ENCODE measurements at regions not wholly inside any gene's neighbourhood (a gene's known extent, or its start where the extent isn't known, plus 50 kb on each side); places are given as distances from the start of the nearest gene placed in this dataset.
"Not testable (repeated sequence)": the region's sequence is repeated elsewhere in the genome, so short reads cannot be mapped to it uniquely, and the experiment has no call there.

DNA sequence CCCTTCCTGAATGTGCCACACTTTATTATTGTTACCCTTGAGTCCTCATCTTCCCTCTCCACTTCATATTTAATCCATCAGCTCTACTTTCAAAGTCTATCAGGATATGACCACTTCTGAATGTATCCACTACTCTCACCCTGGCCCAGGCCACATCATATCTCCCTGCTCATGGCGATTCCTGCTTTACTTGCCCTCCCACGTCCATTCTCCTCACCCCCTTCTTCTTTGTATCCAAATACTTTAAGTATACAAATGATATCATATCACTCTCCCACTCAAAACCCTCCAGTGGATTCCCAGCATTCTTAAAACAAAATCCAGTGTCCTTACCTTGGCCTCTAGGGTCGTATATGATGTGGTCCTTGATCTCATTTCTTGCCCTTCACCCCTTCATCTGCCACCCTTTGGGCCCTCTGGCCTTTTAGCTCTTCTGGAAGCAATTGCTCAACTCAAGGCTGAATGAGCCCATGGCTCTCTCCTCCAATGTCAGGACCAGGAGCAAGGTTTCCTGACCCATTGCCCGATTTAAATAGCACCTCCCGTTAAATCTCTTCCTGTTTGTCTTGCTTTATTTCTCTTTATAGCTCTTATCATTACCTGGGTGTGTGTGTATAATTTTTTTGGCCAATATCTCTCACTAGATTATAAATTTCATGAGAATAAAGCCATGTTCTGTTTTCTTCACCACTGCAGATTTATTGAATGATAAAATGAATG lies 205.9 kb upstream of the ECI2 start:
- no peak overlapping the region for H3K27ac ChIP-seq
- no peaks in the 10 kb centered on the region for H3K27me3 ChIP-seq
- TF ChIP-seq EP300 (IDR thresholded peaks at IDR 0.05) (no peak), POLR2AphosphoS5 (IDR thresholded peaks at IDR 0.05) (no peak), POLR2A (IDR thresholded peaks at IDR 0.05) (no peak)
- TF ChIP-seq, protein P1, sequence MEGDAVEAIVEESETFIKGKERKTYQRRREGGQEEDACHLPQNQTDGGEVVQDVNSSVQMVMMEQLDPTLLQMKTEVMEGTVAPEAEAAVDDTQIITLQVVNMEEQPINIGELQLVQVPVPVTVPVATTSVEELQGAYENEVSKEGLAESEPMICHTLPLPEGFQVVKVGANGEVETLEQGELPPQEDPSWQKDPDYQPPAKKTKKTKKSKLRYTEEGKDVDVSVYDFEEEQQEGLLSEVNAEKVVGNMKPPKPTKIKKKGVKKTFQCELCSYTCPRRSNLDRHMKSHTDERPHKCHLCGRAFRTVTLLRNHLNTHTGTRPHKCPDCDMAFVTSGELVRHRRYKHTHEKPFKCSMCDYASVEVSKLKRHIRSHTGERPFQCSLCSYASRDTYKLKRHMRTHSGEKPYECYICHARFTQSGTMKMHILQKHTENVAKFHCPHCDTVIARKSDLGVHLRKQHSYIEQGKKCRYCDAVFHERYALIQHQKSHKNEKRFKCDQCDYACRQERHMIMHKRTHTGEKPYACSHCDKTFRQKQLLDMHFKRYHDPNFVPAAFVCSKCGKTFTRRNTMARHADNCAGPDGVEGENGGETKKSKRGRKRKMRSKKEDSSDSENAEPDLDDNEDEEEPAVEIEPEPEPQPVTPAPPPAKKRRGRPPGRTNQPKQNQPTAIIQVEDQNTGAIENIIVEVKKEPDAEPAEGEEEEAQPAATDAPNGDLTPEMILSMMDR (IDR thresholded peaks at IDR 0.05) = no peak
- DNase-seq = no peak
- intact Hi-C loops (cut with DNase I) = no loop called here
- H3K9me3 ChIP-seq = no peaks in the 10 kb centered on the region
- peaks cover 0 to 12% (median 2%) of the 10 kb centered on the region in 4 donors for H3K4me1 ChIP-seq
- H3K36me3 ChIP-seq = no peaks in the 10 kb centered on the region
- WGBS, 2 donors = 27 to 77% methylated on average over 5 of the region's 5 CpGs
- no peak overlapping the region for H3K4me3 ChIP-seq

DNA sequence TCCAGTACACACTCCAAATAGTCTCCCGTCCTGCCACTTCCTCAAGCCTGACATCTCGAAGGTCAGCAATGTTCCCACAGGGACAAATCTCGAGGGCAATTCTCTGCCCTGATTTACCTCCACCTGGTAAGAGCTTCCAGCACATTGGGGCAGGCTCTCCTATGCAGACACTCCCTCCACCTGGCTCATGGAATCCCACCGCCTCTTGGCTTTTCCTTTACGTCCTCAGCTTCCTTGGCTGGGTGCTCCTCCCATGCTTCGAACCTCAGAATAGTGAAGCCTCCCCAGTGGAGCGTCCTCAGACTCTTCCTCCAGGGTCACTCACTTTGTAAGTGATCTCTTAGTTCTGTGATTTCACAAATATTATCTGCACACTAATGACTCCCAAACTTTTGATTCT lies 205.2 kb upstream of the ECI2 start:
- WGBS, 2 donors = 92 to 93% methylated on average over 7 of the region's 7 CpGs
- Histone ChIP-seq H3K4me1 (peaks cover 0 to 12% (median 2%) of the 10 kb centered on the region in 4 donors), H3K27ac (no peak overlapping the region), H3K27me3 (no peaks in the 10 kb centered on the region), H3K9me3 (no peaks in the 10 kb centered on the region), H3K4me3 (no peak overlapping the region), H3K36me3 (no peaks in the 10 kb centered on the region)
- intact Hi-C loops (cut with DNase I) = no loop called here
- TF ChIP-seq EP300 (IDR thresholded peaks at IDR 0.05) (no peak), POLR2AphosphoS5 (IDR thresholded peaks at IDR 0.05) (no peak), POLR2A (IDR thresholded peaks at IDR 0.05) (no peak)
- TF ChIP-seq, protein P1 (IDR thresholded peaks at IDR 0.05) = no peak
- no peak for DNase-seq

DNA sequence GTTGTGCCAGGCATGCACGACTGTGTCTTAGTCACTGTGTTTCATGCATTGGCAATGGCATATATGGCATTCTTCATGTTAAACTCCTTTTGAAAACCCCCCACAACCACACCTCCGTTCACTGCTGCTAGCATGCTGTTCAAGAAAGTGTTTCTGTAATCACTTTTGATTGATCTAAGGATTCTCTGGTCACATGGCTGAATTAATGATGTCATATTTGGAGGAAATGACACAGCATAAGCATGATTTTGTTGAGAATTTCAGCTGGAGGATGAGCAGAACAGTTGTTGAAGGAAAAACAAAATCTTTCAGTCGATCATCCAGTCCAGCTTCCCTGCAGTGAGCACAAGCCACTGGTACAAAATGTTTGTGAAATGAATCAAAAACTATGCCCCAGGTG lies 203.5 kb upstream of the ECI2 start:
- DNase-seq = no peak
- Histone ChIP-seq H3K27ac (no peak overlapping the region), H3K36me3 (no peaks in the 10 kb centered on the region), H3K4me1 (peaks cover 0 to 12% (median 2%) of the 10 kb centered on the region in 4 donors), H3K4me3 (no peak overlapping the region), H3K27me3 (no peaks in the 10 kb centered on the region), H3K9me3 (no peaks in the 10 kb centered on the region)
- no peak for TF ChIP-seq EP300 (IDR thresholded peaks at IDR 0.05)
- TF ChIP-seq POLR2AphosphoS5 (IDR thresholded peaks at IDR 0.05) = no peak
- TF ChIP-seq, protein P1 (IDR thresholded peaks at IDR 0.05) = no peak
- TF ChIP-seq POLR2A (IDR thresholded peaks at IDR 0.05) = no peak
- intact Hi-C loops (cut with DNase I) = no loop called here
- 93 to 94% methylated on average over 3 of the region's 3 CpGs for WGBS, 2 donors

DNA sequence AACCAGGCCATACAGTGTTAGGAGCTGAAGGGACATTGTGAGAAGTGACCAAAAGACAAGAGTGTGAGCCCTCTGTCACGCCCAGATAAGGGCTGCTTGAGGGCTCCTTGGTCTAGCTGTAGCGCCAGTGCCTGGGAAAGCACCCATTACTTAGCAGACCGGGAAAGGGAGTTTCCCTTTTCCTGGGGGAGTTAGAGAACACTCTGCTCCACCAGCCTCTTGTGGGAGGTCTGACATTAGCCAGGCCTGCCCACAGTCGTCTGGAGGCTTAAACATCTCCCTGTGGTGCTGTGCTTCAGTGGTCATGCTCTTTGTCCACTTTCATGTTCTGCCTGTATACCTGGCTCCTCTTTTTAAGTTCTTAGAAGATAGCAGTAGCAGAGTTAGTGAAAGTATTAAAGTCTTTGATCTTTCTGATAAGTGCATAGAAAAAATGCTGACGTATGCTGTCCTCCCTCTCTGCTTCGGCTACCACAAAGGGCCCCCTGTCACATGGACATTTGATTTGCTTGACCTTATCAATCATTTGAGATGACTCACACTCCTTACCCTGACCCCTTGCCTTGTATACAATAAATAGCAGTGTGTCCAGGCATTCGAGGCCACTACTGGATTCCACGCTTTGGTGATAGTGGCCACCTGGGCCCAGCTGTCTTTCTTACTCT lies 201.5 kb upstream of the ECI2 start:
- 73 to 83% methylated on average over 8 of the region's 8 CpGs for WGBS, 2 donors
- H3K27ac ChIP-seq = peak overlapping the region in 3 of 4 donors; percentile 22 to 69 (median 59)
- TF ChIP-seq POLR2A (IDR thresholded peaks at IDR 0.05) = no peak
- TF ChIP-seq POLR2AphosphoS5 (IDR thresholded peaks at IDR 0.05) = peak; percentile 40 to 90 (median 84)
- peak in 3 of 4 donors; percentile 58 to 82 (median 69) for TF ChIP-seq EP300 (IDR thresholded peaks at IDR 0.05)
- intact Hi-C loops (cut with DNase I) = no loop called here
- H3K9me3 ChIP-seq = no peaks in the 10 kb centered on the region
- H3K4me1 ChIP-seq = peaks cover 0 to 12% (median 2%) of the 10 kb centered on the region in 4 donors
- H3K4me3 ChIP-seq = no peak overlapping the region
- peak; percentile 77 for DNase-seq
- no peaks in the 10 kb centered on the region for H3K36me3 ChIP-seq
- H3K27me3 ChIP-seq = no peaks in the 10 kb centered on the region

DNA sequence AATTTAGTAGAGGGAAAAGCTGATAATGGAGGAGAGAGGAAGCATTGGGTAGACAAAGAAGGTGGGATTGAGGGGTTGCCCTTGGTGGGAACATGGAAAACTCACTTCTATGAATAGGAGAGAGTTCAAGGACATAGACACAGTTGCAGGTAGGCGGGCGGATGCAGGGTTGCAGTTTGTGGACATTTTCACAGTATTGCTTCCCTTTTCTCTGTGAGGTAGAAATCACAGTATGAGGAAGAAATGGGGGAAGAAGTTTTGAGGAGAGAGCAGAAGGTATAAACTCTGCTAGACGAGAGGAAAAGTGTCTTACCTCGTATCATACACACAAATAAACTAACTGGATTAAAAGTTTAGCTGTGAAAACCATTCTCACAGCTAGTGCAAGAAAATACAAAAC lies 200.7 kb upstream of the ECI2 start:
- Histone ChIP-seq H3K9me3 (no peaks in the 10 kb centered on the region), H3K27me3 (no peaks in the 10 kb centered on the region), H3K4me1 (peaks cover 0 to 12% (median 2%) of the 10 kb centered on the region in 4 donors), H3K4me3 (no peak overlapping the region), H3K36me3 (no peaks in the 10 kb centered on the region), H3K27ac (peak overlapping the region in 2 of 4 donors; percentile 59 to 69)
- 69 to 82% methylated on average over 4 of the region's 4 CpGs for WGBS, 2 donors
- intact Hi-C loops (cut with DNase I) = no loop called here
- no peak for DNase-seq
- TF ChIP-seq EP300 (IDR thresholded peaks at IDR 0.05) = no peak
- TF ChIP-seq POLR2A (IDR thresholded peaks at IDR 0.05) = no peak
- TF ChIP-seq, protein P1 (IDR thresholded peaks at IDR 0.05) = no peak
- TF ChIP-seq POLR2AphosphoS5 (IDR thresholded peaks at IDR 0.05) = no peak

DNA sequence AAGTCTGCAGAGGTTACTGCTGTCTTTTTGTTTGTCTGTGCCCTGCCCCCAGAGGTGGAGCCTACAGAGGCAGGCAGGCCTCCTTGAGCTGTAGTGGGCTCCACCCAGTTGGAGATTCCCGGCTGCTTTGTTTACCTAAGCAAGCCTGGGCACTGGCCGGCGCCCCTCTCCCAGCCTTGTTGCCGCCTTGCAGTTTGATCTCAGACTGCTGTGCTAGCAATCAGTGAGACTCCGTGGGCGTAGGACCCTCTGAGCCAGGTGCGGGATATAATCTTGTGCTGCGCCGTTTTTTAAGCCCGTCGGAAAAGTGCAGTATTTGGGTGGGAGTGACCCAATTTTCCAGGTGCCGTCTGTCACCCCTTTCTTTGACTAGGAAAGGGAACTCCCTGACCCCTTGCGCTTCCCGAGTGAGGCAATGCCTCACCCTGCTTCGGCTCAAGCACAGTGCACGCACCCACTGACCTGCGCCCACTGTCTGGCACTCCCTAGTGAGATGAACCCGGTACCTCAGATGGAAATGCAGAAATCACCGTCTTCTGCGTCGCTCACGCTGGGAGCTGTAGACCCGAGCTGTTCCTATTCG lies 198.9 kb upstream of the ECI2 start:
- H3K36me3 ChIP-seq; intact Hi-C loops (cut with DNase I); H3K4me3 ChIP-seq; DNase-seq; H3K27ac ChIP-seq; H3K9me3 ChIP-seq; H3K27me3 ChIP-seq: not testable (repeated sequence)
- 18 to 66% methylated on average over 24 of the region's 24 CpGs for WGBS, 2 donors
- peaks cover 0 to 12% (median 2%) of the 10 kb centered on the region in 4 donors for H3K4me1 ChIP-seq

All from sigmoid colon (tissue), 6 donors.